ENCODE measurements at regions not wholly inside any gene's neighbourhood (a gene's known extent, or its start where the extent isn't known, plus 50 kb on each side); places are given as distances from the start of the nearest gene placed in this dataset.
A peak's percentile ranks its signal among the peaks of the same experiment; 100 is the strongest.

DNA sequence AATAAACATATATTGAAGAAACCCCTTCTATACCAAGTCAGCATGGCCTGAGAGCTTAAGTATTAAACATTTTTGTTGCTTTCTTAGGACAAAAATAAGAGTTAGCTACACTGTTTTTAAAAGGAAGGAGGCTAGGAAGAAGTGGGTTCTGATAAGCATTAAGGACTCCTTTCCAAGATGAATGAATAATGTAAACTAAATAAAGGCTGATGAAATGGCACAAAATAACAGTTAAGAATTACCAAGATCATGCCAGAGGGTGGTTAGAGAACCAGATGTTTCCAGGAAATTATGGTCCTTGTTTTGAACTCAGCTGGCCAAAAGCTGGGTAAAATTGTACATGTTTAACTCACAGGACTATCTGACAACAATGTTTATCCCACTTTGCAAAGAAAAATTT is 114.1 kb upstream of the ETS2 start:
- DNase-seq (ENCODE audit: low read depth in 2 of 2, low spot score in 1 of 2) = no peak

- no peak for DNase-seq (ENCODE audit: low read depth in 2 of 2, low spot score in 1 of 2)
Measured at GRCh38 chr21:38696579-38696978, 109.2 kb upstream of the ETS2 start.

- no peak for DNase-seq (ENCODE audit: low read depth in 2 of 2, low spot score in 1 of 2)
Measured at GRCh38 chr21:38699048-38699447, 106.7 kb upstream of the ETS2 start.

- no peak for DNase-seq (ENCODE audit: low read depth in 2 of 2, low spot score in 1 of 2)
Measured at GRCh38 chr21:38702196-38702595, 103.5 kb upstream of the ETS2 start.

DNA sequence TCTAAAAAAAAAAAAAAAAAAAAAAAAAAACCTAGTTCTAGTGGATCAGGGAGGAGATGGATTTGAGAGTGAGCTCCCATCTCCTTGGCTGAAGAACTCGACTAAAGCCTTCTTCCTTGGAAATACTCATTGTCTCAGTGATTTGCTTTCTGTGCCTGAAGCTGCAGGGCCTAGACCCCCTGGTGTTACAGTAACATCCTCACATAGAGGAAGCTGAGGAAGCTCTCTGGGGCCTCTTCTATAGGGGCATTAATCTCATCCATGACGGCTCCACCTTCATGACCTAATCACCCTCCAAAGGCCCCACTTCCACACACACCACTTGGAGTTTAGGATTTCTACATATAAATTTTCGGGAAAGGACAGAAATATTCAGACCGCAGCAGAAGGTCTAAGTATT is 95.9 kb upstream of the ETS2 start:
- no peak for DNase-seq (ENCODE audit: low read depth in 2 of 2, low spot score in 1 of 2)

DNA sequence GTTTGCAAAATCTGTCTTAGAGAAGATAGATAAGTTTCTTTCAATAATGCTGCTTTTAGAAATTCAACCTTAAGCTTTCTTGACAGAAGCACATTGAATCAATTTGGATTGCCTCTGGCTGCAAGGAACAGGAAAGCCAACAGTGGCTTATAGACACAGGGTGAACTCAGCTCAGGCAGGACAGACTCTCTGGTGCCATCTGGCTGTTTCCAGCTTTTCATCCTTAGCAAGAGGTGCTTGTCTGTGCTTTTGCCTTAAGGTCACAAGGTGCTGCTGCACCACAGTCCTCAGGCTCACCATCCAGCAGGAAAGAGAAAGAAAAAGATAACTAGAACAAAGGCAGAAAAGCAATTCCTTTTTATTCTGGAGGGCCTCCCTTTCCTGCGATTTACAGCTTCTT is 93.7 kb upstream of the ETS2 start:
- no peak for DNase-seq (ENCODE audit: low read depth in 2 of 2, low spot score in 1 of 2)

DNA sequence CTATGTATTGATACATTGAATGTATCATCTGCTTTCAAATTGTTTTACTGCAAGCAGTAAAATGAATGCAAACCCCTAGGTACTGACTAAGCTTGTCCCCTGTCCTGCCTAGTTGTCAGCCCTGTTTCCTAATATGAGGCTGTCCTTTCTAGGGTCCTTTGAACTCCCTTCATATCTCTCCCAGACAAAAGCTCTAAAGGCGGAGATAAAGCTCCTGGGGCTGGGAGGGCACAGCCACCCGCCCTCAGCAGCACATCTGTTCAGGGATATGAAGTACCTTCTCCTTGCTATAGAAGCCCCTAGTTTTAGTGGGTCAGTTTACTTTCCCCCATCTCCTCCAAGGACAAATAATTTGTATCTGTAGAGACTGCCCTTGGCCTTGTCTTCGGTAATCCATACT is 93.1 kb upstream of the ETS2 start:
- no peak for DNase-seq (ENCODE audit: low read depth in 2 of 2, low spot score in 1 of 2)

GRCh38 chr21:38714039-38714817 is 91.5 kb upstream of the ETS2 start:
- DNase-seq (ENCODE audit: low read depth in 2 of 2, low spot score in 1 of 2) = no peak

DNA sequence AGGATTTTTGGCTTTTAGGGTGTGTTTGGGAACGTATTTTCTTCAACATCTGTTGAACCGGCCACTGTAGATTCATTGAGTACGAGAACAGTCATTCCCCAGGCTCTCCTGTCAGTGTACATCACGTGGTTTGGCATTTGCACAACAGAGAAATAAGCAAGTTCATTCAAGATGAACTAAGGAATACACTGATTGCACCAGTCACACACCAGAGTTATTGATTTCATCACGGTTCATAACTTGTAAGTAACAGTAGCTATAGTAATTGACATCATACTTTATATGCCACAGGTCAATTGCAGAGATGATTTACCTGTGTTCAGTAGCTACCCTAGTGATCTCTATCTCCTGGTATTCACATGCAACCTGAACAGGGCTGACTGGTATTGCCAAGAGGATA is 90.7 kb upstream of the ETS2 start:
- no peak for DNase-seq (ENCODE audit: low read depth in 2 of 2, low spot score in 1 of 2)

DNA sequence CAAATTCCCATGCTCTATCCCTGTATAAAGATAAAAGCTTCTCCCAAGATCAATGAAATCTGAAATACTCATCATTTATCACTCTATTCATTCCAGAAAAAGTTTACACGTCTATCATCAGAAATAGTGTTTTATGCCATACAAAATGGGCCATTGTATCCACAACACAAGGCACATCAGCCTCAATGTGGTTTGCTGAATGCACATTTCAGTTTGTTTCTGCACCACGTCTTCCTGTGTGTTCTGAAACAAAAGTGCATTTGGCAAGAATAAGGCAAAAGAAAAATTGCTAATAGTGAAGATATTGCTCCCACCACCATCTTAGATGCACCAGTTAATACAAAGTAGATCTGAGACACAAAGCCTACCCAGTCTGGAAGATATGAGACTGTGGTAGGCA is 89.6 kb upstream of the ETS2 start:
- no peak for DNase-seq (ENCODE audit: low read depth in 2 of 2, low spot score in 1 of 2)

- no peak for DNase-seq (ENCODE audit: low read depth in 2 of 2, low spot score in 1 of 2)
Measured at GRCh38 chr21:38716942-38717341, 88.8 kb upstream of the ETS2 start.

DNA sequence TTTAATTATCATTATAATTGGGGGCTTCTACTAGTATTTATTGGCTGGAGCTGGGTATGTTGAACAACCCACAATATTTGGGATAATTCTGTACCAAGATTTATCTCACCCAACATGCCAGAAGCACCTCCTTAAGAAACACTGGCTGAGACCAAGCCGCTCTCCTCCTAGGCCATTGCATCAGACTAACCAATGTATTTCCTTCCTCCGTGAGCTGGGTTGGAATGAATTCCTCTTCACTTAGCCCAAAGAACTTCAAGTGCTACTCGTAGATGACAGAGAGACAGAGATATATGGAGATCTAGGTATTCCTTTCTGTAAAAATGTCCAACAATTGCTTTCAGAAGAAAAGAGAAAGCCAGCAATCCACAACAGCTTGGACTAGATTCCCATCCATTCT is 87.2 kb upstream of the ETS2 start:
- no peak for DNase-seq (ENCODE audit: low read depth in 2 of 2, low spot score in 1 of 2)

DNA sequence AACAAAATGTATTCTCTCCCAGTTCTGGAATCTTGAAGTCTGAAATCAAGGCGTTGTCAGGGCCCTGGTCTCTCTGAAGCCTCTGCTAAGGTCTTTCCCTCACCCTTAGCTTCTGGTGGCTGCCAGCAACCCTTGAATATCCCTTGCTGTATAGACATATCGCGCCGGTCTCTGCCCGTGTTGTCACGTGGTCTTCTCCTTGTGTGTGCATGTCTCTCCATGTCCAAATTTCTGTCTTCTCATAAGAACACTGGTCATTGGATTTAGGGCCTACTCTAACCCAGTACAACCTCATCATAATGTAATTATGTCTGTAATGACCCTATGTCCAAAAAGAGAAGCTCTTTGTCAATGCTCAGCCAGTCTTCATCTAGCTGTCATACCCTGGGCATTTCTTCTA is 85.7 kb upstream of the ETS2 start:
- no peak for DNase-seq (ENCODE audit: low read depth in 2 of 2, low spot score in 1 of 2)

DNA sequence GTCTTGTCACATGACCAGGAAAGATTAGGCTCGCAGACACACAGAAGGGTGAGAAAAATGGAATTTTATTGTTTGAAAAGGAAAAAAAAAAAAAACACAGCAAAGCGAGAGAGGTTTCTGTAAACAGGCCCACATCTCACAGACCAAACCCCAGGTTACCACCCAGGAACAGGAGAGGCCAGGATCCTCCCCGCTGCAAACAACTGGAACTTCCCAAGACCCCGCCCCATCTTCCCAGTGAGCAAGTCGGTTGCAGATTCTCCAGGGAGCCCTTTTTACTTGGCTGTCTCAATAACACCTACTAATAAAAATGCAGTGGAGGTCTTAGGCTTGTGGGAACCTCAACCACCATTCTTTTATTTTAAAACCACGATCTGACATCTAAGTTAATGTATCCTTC is 84.7 kb upstream of the ETS2 start:
- DNase-seq (ENCODE audit: low read depth in 2 of 2, low spot score in 1 of 2) = no peak

DNA sequence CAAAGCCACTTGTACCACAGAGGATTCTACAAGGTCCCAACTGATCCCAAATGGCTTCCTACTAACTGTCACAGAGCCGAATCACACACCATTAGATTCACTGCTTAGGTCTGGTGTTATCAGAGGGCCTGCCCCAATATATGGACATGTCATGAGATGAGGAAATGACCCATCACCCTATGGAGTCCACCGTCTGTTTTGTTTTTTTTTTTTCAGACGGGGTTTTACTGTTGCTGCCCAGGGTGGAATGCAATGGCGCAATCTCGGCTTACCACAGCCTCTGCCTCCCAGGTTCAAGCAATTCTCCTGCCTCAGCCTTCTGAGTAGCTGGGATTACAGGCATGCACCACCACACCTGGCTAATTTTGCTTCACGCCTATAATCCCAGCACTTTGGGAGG is 83.8 kb upstream of the ETS2 start:
- no peak for DNase-seq (ENCODE audit: low read depth in 2 of 2, low spot score in 1 of 2)

GRCh38 chr21:38725196-38726157 is 80.3 kb upstream of the ETS2 start:
- no peak for DNase-seq (ENCODE audit: low read depth in 2 of 2, low spot score in 1 of 2)

- DNase-seq (ENCODE audit: low read depth in 2 of 2, low spot score in 1 of 2) = no peak
Measured at GRCh38 chr21:38726482-38726881, 79.2 kb upstream of the ETS2 start.

GRCh38 chr21:38729291-38729690 is 76.4 kb upstream of the ETS2 start:
- no peak for DNase-seq (ENCODE audit: low read depth in 2 of 2, low spot score in 1 of 2)

GRCh38 chr21:38729754-38730379 is 75.9 kb upstream of the ETS2 start:
- no peak for DNase-seq (ENCODE audit: low read depth in 2 of 2, low spot score in 1 of 2)

DNA sequence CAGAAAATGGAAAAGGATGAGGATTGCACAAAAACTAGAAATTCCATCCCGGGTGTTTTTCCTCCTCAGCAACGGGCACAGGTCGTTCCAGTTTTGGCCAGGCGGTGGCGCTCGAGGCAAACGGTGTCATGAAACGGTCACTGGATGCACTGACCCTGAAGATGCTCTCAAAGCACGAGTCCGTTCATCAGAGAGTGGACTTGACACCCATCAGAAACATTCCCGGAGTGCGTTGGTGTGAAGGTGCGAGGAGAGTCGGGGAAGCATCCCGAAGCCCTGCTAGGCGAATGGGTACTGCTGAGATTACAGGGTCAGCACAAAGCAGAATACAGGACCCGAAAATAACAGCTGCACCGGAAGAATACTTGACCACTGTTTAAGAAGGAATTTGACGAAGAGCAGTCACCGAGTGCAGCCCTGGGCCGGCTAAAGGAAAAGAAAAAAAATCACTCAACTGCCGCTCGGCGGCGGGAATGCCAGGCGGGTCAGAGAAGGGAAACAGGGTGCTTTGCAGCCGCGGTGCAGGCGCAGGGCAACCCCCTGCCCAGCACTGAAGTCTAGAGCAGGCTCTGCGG is 71.7 kb upstream of the ETS2 start:
- peak; percentile 38 to 67 for DNase-seq (ENCODE audit: low read depth in 2 of 2, low spot score in 1 of 2)

- no peak for DNase-seq (ENCODE audit: low read depth in 2 of 2, low spot score in 1 of 2)
Measured at GRCh38 chr21:38734646-38735365, 70.9 kb upstream of the ETS2 start.
